ENCODE measurements at regions not wholly inside any gene's neighbourhood (a gene's known extent, or its start where the extent isn't known, plus 50 kb on each side); places are given as distances from the start of the nearest gene placed in this dataset.

GRCh38 chr7:38002689-38003088, 82.2 kb downstream of the EPDR1 start:
- no peak for DNase-seq

DNA sequence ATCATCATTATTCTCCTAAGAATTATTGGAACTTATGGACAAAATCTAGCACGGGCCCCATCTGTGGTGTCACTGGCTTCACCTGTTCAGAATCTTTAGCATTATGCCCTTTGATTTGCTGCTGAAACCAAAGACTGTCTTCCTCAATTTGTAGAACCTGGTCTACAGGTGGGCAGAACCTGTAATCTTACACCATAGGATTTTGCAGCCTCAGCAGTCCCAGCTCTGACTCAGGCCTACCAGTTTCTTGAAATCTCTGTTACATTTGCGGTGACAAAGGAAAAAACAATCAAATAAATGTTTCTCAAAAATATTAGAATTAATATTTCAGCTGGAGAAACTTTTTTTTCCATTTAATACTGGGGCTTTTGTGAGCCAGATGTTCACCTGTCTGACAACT, 86.1 kb downstream of the EPDR1 start:
- no peak for DNase-seq

DNA sequence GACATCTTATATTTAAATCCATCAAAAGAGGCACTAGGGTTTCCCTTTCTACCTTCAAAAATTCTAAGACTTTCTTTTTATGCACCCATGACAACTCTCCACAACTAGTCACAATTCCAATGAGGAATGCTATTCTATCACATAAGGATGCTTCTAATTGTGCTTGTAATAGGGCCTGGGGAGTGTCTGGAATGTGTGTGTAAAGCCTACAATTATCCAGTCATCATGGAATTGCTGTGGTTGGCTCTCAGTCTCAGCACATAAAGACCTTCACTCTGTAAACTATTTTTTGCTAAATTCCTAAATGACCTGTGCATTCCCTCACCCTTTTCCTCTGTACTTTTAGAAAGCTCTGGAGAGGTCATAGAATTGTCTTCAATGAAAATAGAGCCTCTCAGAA, 86.7 kb downstream of the EPDR1 start:
- DNase-seq = no peak

GRCh38 chr7:38013246-38013645, 92.8 kb downstream of the EPDR1 start:
- no peak for DNase-seq

DNA sequence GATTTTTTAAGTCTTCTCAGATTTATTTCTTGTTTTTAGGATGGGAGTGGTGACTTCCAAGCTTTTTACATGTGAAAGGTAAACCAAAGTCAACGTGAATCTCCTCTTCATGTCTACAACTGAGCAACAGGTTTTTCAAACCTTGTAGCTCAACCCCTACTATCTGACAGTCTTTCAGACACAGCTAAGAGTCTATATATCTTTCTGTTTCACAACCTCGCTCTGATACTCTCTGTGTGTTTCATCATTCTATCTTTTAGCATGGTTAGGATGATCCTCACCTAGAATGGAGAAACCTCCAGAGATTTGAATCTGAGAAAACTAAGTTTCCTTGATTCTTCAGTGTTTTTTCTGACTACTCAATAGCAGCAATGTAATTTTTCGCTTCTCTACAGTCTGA, 96.1 kb downstream of the EPDR1 start:
- DNase-seq = no peak

DNA sequence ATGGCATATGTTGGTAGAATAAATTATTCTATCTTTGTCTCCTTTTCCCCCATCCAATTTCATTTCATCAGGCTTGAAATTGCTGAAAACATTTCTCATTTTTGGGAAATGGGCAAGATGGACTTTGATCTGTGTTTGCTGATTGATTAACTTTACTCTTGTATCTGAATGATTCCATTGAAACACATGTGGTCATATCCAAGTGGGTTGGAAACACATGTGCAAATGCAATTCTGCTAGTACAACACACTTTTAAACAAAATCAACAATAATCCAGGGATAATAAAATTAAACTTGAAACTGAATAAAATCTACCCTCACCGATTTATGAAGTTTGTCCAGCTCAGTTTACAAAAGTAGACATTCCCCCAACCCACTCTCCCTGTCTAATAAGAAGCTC, 96.9 kb downstream of the EPDR1 start:
- DNase-seq = no peak

DNA sequence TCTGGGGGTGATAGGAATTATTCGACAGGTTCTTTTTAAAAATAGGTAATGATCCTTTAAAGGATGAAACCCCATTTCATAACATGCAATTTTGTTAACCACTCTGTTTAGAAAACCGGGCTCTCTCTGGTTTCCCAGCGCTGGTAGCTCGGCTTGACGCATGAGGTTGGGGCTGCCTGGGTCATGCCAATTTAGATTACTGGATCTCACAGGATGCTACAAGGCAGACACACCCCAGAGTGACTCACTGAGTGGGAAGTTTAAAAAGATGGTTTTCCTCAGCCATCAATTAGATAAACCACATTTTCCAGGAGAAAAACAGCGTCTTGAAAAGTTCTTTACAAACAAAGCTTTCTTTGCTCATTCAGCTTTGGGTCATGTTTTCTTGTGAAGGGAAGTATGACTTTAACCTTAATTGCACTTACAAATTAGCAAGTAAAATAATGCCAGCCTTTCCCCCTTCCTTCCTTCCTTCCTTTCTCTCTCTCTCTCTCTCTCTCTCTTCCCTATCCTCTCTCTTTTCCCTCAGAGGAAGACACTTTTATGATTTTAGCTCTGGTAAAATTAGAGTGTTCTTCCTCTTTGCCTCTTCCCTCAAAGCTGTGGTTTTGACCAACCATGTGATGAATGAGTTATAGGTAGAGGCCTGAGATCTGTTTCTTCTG, 99.8 kb downstream of the EPDR1 start:
- no peak for DNase-seq

DNA sequence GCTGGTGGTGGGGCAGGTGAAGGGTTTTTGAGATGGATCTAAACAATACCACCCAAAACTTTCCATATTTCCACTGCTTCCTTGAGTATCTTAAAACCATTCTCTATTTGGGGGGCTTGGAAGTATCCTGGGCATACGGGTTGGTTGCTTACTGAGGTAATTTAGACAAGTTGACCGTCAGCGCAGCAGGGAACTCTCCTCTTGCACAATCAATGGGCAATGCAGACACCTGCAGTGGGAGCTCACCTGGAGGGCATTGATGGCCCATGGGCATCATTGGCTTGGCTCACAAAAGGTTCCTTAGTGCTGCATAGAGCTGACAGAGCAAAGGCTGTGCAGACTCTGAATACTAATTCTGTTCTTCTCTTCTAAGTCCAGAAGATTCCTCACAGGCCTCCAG, 101.5 kb downstream of the EPDR1 start:
- no peak for DNase-seq

- no peak for DNase-seq
Measured at GRCh38 chr7:38025815-38026214, 105.4 kb downstream of the EPDR1 start.

- no peak for DNase-seq
Measured at GRCh38 chr7:38027884-38028455, 107.5 kb downstream of the EPDR1 start.

DNA sequence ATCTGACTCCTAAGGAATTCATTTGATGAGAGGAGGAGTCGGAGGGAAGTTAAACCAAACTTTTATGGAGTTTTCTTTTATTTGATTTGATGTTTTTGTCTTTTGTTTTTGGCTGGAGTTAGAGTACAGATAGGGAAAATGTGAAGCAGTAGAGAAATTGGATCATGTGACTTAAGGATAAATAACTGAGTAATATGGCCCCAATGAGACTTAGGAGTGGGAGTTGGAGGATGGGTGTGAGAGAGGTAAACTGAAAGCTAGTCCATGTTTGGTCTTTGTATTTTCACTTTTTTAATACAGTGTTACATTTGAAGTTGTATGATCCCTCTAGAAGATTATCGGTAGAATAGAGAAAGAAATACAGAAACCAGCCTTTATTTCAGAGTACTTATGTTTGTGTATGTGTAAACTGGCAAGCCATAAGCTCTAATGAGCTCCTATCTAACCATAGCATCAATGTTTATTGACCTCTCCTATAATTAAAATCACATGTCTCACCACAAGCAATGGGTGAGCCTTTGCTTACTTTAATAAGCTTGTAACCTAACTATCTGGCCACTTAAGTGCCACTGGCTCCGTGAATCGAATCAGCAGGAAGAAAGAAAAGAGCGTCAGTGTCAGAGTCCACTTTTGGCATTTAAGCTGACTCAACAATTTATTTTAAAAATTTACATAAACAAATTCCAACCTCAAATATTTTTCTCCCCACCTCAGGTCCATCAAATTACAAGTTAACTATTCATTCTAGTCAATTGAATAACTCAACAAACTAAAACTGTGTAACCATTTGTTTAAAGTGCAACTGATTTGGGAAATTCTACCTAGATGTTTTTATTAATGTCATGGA, 113.8 kb downstream of the EPDR1 start:
- DNase-seq = no peak

- DNase-seq = no peak
Measured at GRCh38 chr7:38040831-38041230, 120.4 kb downstream of the EPDR1 start.

DNA sequence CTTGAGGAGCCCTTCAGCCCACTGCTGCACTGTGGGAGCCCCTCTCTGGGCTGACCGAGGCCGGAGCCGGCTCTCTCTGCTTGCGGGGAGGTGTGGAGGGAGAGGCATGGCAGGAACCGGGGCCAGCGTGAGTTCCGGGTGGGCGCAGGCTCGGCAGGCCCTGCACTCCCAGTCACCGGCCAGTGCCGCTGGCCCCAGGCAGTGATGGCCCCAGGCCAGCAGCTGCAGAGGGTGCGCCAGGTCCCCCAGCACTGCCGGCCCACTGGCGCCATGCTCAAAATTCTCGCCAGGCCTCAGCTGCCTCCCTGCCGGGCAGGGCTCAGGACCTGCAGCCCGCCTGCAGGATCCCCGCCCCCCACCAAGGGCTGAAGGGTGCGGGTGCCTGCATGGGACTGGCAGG, 128.4 kb upstream of the STARD3NL start:
- no peak for DNase-seq

DNA sequence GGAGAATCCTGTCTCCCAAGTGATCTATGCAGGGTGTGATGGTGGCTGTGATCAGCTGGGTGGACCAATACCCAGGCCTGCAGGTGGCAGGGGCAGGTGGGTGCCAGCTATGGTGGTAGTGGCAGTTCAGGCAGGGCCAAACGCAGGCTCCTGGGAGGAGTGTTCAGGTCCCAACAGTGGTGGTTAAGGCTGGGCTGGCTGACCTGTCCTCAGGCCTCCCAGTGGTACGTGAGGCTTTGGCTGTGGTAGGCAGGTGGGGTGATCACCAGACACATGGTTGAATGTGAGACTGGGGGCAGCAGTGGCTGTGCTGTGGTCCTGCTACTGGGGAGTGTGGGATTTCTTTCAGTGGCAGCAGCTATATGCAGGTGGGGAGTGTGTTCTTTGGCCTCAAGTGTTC, 126.7 kb upstream of the STARD3NL start:
- DNase-seq = no peak

DNA sequence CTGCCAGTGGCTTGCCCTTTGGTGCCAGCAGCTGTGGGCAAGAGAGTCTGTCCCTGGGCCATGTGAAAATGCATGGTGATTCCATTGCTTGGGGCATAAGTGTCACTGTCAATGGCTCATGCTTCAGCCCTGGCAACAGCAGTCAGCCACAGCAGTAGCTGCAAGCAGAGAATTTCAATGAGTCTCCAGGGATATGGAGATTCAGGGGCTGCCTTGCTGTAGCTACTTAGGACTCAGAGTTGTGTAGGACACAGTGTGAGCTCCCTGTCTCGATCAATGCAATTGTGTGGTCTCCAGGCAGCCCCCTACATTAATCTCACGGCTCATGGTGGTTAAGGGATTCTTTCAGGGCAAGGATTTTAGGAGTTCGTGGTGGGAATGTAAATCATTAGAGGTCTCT, 126.3 kb upstream of the STARD3NL start:
- DNase-seq = no peak

DNA sequence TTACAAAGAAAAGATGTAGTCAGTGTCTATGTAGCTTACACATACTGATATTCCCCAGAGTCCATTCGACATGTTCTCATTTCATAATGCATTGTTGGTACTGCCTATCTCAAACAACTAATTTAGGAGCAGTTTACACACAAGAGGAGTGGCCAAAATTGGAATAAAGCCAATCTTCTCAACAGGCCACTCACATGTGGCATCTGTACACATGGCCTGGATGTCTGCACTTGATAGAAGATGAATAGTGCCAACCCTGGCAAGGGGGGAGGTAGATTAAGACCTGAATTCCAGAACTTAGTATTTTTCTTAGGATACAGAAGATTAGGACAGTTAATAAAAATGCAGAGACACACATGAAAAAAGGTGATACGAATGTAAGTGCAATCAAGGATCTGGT, 125.3 kb upstream of the STARD3NL start:
- DNase-seq = no peak

DNA sequence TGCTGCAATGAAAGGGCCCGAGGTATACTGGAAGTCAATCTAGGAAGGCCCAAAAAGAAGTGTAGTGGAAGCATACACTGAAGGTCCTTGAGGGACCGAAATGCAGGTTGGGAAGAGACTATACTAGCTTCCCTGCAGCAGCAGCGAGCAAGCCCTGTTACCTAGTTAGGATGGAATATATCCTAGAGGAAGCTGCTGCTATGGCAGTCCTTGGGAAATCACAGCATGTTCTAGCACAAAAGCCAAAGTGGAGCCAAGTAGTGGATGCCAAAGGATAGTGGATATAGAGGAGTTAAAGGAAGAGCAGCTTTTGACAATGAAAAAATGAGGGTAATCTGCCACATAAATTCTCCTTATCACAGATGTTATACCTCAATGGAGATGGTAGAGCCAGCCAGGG, 123.8 kb upstream of the STARD3NL start:
- no peak for DNase-seq

- DNase-seq = no peak
Measured at GRCh38 chr7:38057829-38058228, 120.2 kb upstream of the STARD3NL start.

- no peak for DNase-seq
Measured at GRCh38 chr7:38060116-38060515, 117.9 kb upstream of the STARD3NL start.

DNA sequence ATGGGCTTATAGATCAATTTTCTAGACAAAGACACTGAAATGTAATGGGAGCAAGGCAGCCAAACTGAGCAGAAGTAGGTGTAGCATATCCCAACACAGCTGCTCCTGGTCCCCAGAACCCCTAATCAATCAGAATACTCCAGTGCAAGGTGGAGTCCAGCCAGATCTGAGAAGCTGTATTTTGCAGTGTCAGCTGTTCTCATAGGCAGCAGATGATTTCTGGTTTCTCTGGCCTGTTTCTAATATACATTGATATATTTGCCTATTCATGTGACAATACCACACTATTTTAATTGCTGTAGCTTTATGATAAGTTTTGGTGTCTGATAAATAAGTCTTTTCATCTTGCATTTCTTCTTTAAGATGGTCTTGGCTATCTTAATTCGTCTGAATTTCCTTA, 117.4 kb upstream of the STARD3NL start:
- DNase-seq = no peak

DNA sequence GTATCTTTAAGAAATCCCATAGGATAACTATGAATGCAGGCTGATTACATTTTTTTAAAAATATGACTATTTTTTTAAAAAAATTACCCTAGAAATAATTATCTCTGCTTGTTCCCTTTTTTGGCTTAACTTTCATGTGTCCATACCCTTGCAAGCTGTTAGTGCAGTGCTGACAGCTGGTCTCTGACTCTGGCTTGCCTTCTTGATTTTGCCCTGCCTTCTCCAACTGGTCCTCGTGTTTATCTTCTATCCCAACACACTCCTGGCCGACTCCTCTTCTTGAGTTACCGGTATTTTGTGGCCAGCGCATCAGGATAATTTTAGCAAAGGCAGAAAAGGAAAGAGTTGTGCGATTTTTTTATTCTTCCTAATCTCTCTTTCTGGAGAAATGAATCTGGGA, 111.7 kb upstream of the STARD3NL start:
- no peak for DNase-seq

DNA sequence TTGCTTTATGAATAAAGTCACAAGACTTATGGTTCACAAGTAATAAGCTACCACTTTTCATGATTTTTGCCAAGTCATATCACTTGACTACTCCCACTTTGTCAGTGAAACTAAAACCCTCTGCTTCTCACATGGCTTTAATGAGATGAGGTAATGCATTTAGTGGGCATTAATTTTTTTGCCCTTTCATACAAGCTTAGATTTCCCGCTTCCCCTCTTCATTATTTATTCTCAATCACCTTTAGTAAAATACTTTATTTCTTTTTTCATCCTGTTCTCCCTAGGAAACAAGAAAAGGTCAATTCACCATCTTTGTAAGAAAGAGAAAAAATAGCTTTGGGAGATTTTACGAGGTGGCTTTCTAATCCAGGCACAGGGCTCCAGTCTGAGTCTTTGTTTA, 109.6 kb upstream of the STARD3NL start:
- no peak for DNase-seq

GRCh38 chr7:38069052-38069451, 109.0 kb upstream of the STARD3NL start:
- no peak for DNase-seq

- no peak for DNase-seq
Measured at GRCh38 chr7:38070718-38071117, 107.3 kb upstream of the STARD3NL start.
